HCT116 (cell line): ENCODE measurements at regions not wholly inside any gene's neighbourhood (a gene's known extent, or its start where the extent isn't known, plus 50 kb on each side); places are given as distances from the start of the nearest gene placed in this dataset.

ENCODE experiments used
- ATAC-seq: fragments of 200-7000 bp; cut with Tn5 transposase; 2 replicates; pipeline ENCODE4 v1.9.1; 2020; ENCODE audit warnings: mild to moderate bottlenecking, moderate library complexity
- BruUV-seq: library from RNA; stranded (reverse); fragments of 400-500 nt; replicated peaks from 2 replicates; lab custom pipeline; 2021; lab: Mats Ljungman, UMichigan
- CTCF ChIA-PET: fragments of 300-600 bp; sonication (Branson Sonifier 250); formaldehyde crosslinking; loops from one replicate; lab custom pipeline; 2021; ENCODE audit warnings: antibody characterized with exemption; lab: Charles Lee
- POLR2A ChIA-PET: fragments of 300-600, 350-600 bp; sonication (Branson Sonifier 250); formaldehyde crosslinking; loops from one replicate; lab custom pipeline; 2021; ENCODE audit warnings: antibody characterized with exemption; lab: Charles Lee
- RAD21 ChIA-PET, 2 experiments: fragments of 300-600 bp; sonication (Branson Sonifier 250); formaldehyde crosslinking; loops; one replicate each; lab custom pipeline; 2023; ENCODE audit warnings: low total read pairs in 2 of 2; ENCODE audit not compliant: uncharacterized antibody in 2 of 2, unreplicated experiment in 2 of 2, low non-redundant PET in 1 of 2; lab: Charles Lee
- DNase-seq: peaks from one replicate; pipeline ENCODE4 v3.0.0-alpha.2; 2010; ENCODE audit warnings: low read depth, low spot score
- H2AFZ ChIP-seq: fragments of 200-600 bp; shearing (Covaris generic), sonication (generic); 2 replicates; pipeline ENCODE4 v1.6.1; 2017; ENCODE audit warnings: low read depth, mixed run types, mixed read lengths, antibody characterized with exemption, low read length; ENCODE audit not compliant: poor library complexity, severe bottlenecking
- H3K27ac ChIP-seq: 2 replicates; pipeline ENCODE4 v1.5.1; 2012; ENCODE audit warnings: low read depth, low read length
- H3K27me3 ChIP-seq: fragments of 200-600 bp; sonication (generic); 2 replicates; pipeline ENCODE4 v1.6.1; 2016; ENCODE audit warnings: mixed run types, low read length, mixed read lengths; ENCODE audit not compliant: insufficient read depth
- H3K36me3 ChIP-seq, 2 experiments: fragments of 200-500 bp in 1 of 2; fragments of 200-600 bp in 1 of 2; sonication (Bioruptor generic) in 1 of 2; sonication (generic) in 1 of 2; 2 replicates each; pipeline versions ENCODE4 v1.5.1 to v1.6.1; 2014 to 2016; ENCODE audit warnings: low read length in 2 of 2, inconsistent platforms in 1 of 2, mixed read lengths in 1 of 2, mixed run types in 1 of 2; ENCODE audit not compliant: insufficient read depth in 2 of 2, control insufficient read depth in 1 of 2
- H3K4me1 ChIP-seq, 2 experiments: fragments of 200-600 bp in 1 of 2; sonication (generic) in 1 of 2; 2 replicates each; pipeline versions ENCODE4 v1.5.1 to v1.6.1; 2012 to 2017; ENCODE audit warnings: low read length in 2 of 2, inconsistent platforms in 1 of 2, mild to moderate bottlenecking in 1 of 2, mixed read lengths in 1 of 2, mixed run types in 1 of 2, moderate library complexity in 1 of 2; ENCODE audit not compliant: insufficient read depth in 2 of 2, control insufficient read depth in 1 of 2
- H3K4me2 ChIP-seq: fragments of 200-600 bp; sonication (generic); 2 replicates; pipeline ENCODE4 v1.6.1; 2017; ENCODE audit warnings: mixed run types, low read length, mixed read lengths
- H3K4me3 ChIP-seq, 2 experiments: fragments of 200-600 bp in 1 of 2; sonication (generic) in 1 of 2; replicated peaks in 1 of 2; 2 replicates each; pipeline ENCODE4 v1.5.1; 2011 to 2016; ENCODE audit warnings: low read length in 2 of 2, control low read depth in 1 of 2, low read depth in 1 of 2, mild to moderate bottlenecking in 1 of 2, mixed read lengths in 1 of 2, mixed run types in 1 of 2
- H3K79me2 ChIP-seq: fragments of 200-600 bp; sonication (generic); 2 replicates; pipeline ENCODE4 v1.6.1; 2017; ENCODE audit warnings: mild to moderate bottlenecking, mixed run types, low read length, moderate library complexity, mixed read lengths; ENCODE audit not compliant: insufficient read depth
- H3K9ac ChIP-seq: fragments of 200-600 bp; sonication (generic); 2 replicates; pipeline ENCODE4 v1.6.1; 2016; ENCODE audit warnings: low read length, mixed read lengths
- H3K9me2 ChIP-seq: fragments of 200-600 bp; sonication (generic), shearing (Covaris generic); 2 replicates; pipeline ENCODE4 v1.6.1; 2017; ENCODE audit warnings: mixed run types, mild to moderate bottlenecking, moderate library complexity; ENCODE audit not compliant: insufficient read depth
- H3K9me3 ChIP-seq, 2 experiments: fragments of 200-500 bp in 1 of 2; fragments of 200-600 bp in 1 of 2; sonication (Bioruptor generic) in 1 of 2; sonication (generic) in 1 of 2; 2 replicates each; pipeline ENCODE4 v1.6.1; 2014 to 2017; ENCODE audit warnings: low read length in 2 of 2, mixed read lengths in 2 of 2, inconsistent platforms in 1 of 2, low read depth in 1 of 2, mild to moderate bottlenecking in 1 of 2, mixed run types in 1 of 2, moderate library complexity in 1 of 2; ENCODE audit not compliant: control insufficient read depth in 1 of 2, insufficient read depth in 1 of 2
- H4K20me1 ChIP-seq: fragments of 200-600 bp; sonication (generic), shearing (Covaris generic); 2 replicates; pipeline ENCODE4 v1.6.1; 2017; ENCODE audit warnings: mixed run types, mild to moderate bottlenecking, moderate library complexity; ENCODE audit not compliant: insufficient read depth
- CBX3 ChIP-seq: IDR thresholded peaks from 2 replicates; pipeline ENCODE4 v1.6.1; 2012; ENCODE audit warnings: low read depth
- CTCF ChIP-seq, 3 experiments: fragments of 200-600 bp in 1 of 3; sonication (generic) in 1 of 3; IDR thresholded peaks in 2 of 3; conservative IDR thresholded peaks in 1 of 3; 2 replicates each; pipeline ENCODE4 v1.5.1; 2012 to 2017; ENCODE audit warnings: low read depth in 2 of 3, low read length in 2 of 3, antibody characterized with exemption in 1 of 3, borderline replicate concordance in 1 of 3, control low read depth in 1 of 3, mild to moderate bottlenecking in 1 of 3, mixed read lengths in 1 of 3, mixed run types in 1 of 3, moderate library complexity in 1 of 3; ENCODE audit not compliant: insufficient read depth in 1 of 3
- EGR1 ChIP-seq: IDR thresholded peaks from 2 replicates; pipeline ENCODE4 v1.6.1; 2012; ENCODE audit warnings: low read depth
- ELF1 ChIP-seq: IDR thresholded peaks from 2 replicates; pipeline ENCODE4 v1.6.1; 2012; ENCODE audit warnings: low read depth, borderline replicate concordance
- EZH2phosphoT487 ChIP-seq: fragments of 200-600 bp; IDR thresholded peaks from 2 replicates; pipeline ENCODE4 v1.6.1; 2018; ENCODE audit warnings: antibody characterized with exemption, borderline replicate concordance
- FOSL1 ChIP-seq: IDR thresholded peaks from 2 replicates; pipeline ENCODE4 v1.6.1; 2012; ENCODE audit warnings: low read depth
- JUND ChIP-seq: IDR thresholded peaks from 2 replicates; pipeline ENCODE4 v1.6.1; 2012
- POLR2A ChIP-seq: IDR thresholded peaks from 2 replicates; pipeline ENCODE4 v1.7.0; 2011; ENCODE audit warnings: borderline replicate concordance; ENCODE audit not compliant: insufficient read depth, insufficient read length; ENCODE audit errors: extremely low read depth
- POLR2AphosphoS5 ChIP-seq: IDR thresholded peaks from 2 replicates; pipeline ENCODE4 v1.6.1; 2011; ENCODE audit warnings: mild to moderate bottlenecking, low read depth, low read length, moderate library complexity
- SRF ChIP-seq: IDR thresholded peaks from 2 replicates; pipeline ENCODE4 v1.6.1; 2012; ENCODE audit warnings: low read depth
- YY1 ChIP-seq: IDR thresholded peaks from 2 replicates; pipeline ENCODE4 v1.6.1; 2011; ENCODE audit warnings: low read length, low read depth, moderate library complexity, mild to moderate bottlenecking; ENCODE audit not compliant: insufficient replicate concordance; ENCODE audit errors: extremely low read depth
- ZBTB33 ChIP-seq: IDR thresholded peaks from 2 replicates; pipeline ENCODE4 v1.6.1; 2011; ENCODE audit warnings: mild to moderate bottlenecking, low read length, moderate library complexity; ENCODE audit not compliant: insufficient replicate concordance; ENCODE audit errors: extremely low read depth
- ZFX ChIP-seq: fragments of 450-650 bp; IDR thresholded peaks from 2 replicates; pipeline ENCODE4 v1.6.1; 2017
- intact Hi-C: fragments of 100-400 bp; cut with micrococcal nuclease; formaldehyde crosslinking; loops from 2 replicates; pipeline ENCODE4 v1.10.0; 2022
- TF ChIP-seq, protein P1 (sequence below): IDR thresholded peaks from 2 replicates; pipeline ENCODE4 v1.6.1; 2012; ENCODE audit warnings: low read depth

GRCh38 chr13:55553701-55554100 is 1587.0 kb upstream of the PRR20A start:
- DNase-seq = no peak
- H3K9me3 ChIP-seq = peaks cover 11 to 23% of the 10 kb centered on the region in 2 experiments; a peak in 2 of 4 replicates
- no peak overlapping the region for H2AFZ ChIP-seq
- no peaks in the 10 kb centered on the region for H3K27me3 ChIP-seq
- no peak overlapping the region for H3K9ac ChIP-seq
- H3K79me2 ChIP-seq = no peaks in the 10 kb centered on the region
- ChIA-PET CTCF (no interaction called here), POLR2A (no interaction called here), RAD21 (no interaction called here)
- intact Hi-C loops = no loop called here
- no peaks in the 10 kb centered on the region for H3K9me2 ChIP-seq
- H3K36me3 ChIP-seq = no peaks in the 10 kb centered on the region
- H4K20me1 ChIP-seq = no peaks in the 10 kb centered on the region; the same call in 1 of the 2 replicates
- H3K4me3 ChIP-seq = no peak overlapping the region
- TF ChIP-seq POLR2A (no peak), EGR1 (no peak), ZBTB33 (no peak), ELF1 (no peak), SRF (no peak), POLR2AphosphoS5 (no peak), YY1 (no peak), CTCF (IDR thresholded peaks at IDR 0.05 in 2 of 3, conservative IDR thresholded peaks at IDR 0.05 in 1 of 3; ENCODE audit: borderline replicate concordance in 1 of 3, insufficient read depth in 1 of 3, low read depth in 2 of 3, low read length in 2 of 3) (no peak), ZFX (no peak), CBX3 (no peak), EZH2phosphoT487 (no peak), JUND (no peak), FOSL1 (no peak)
- TF ChIP-seq, protein P1, sequence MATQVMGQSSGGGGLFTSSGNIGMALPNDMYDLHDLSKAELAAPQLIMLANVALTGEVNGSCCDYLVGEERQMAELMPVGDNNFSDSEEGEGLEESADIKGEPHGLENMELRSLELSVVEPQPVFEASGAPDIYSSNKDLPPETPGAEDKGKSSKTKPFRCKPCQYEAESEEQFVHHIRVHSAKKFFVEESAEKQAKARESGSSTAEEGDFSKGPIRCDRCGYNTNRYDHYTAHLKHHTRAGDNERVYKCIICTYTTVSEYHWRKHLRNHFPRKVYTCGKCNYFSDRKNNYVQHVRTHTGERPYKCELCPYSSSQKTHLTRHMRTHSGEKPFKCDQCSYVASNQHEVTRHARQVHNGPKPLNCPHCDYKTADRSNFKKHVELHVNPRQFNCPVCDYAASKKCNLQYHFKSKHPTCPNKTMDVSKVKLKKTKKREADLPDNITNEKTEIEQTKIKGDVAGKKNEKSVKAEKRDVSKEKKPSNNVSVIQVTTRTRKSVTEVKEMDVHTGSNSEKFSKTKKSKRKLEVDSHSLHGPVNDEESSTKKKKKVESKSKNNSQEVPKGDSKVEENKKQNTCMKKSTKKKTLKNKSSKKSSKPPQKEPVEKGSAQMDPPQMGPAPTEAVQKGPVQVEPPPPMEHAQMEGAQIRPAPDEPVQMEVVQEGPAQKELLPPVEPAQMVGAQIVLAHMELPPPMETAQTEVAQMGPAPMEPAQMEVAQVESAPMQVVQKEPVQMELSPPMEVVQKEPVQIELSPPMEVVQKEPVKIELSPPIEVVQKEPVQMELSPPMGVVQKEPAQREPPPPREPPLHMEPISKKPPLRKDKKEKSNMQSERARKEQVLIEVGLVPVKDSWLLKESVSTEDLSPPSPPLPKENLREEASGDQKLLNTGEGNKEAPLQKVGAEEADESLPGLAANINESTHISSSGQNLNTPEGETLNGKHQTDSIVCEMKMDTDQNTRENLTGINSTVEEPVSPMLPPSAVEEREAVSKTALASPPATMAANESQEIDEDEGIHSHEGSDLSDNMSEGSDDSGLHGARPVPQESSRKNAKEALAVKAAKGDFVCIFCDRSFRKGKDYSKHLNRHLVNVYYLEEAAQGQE = no peak
- no TSS peak for BruUV-seq
- no peak for ATAC-seq
- no peak overlapping the region for H3K27ac ChIP-seq
- H3K4me2 ChIP-seq = no peak overlapping the region
- H3K4me1 ChIP-seq = no peaks in the 10 kb centered on the region
